Activated CD8-positive, alpha-beta T cell treated with anti-CD3 and anti-CD28 coated beads for 36 hours (primary cell): ENCODE measurements at regions not wholly inside any gene's neighbourhood (a gene's known extent, or its start where the extent isn't known, plus 50 kb on each side); places are given as distances from the start of the nearest gene placed in this dataset.

Experiments used
- ATAC-seq: fragments of 200-7000 bp; cut with Tn5 transposase; one replicate; pipeline ENCODE4 v1.10.0; 2021; ENCODE audit warnings: mild to moderate bottlenecking, moderate library complexity
- CTCF ChIA-PET: fragments of 350-600 bp; sonication (Branson Sonifier 250); formaldehyde crosslinking; loops from one replicate; lab custom pipeline; 2021; ENCODE audit warnings: antibody characterized with exemption; lab: Charles Lee
- POLR2A ChIA-PET: fragments of 350-600 bp; sonication (Branson Sonifier 250); formaldehyde crosslinking; loops from one replicate; lab custom pipeline; 2021; ENCODE audit warnings: antibody characterized with exemption; lab: Charles Lee
- DNase-seq: peaks from one replicate; pipeline ENCODE4 v3.0.0-alpha.2; 2020
- H3K27ac Mint-ChIP-seq: one replicate; pipeline ENCODE4 v1.8.0; 2021; ENCODE audit warnings: mild to moderate bottlenecking, mixed read lengths
- H3K27me3 Mint-ChIP-seq: one replicate; pipeline ENCODE4 v1.8.0; 2021; ENCODE audit warnings: mixed read lengths
- H3K36me3 Mint-ChIP-seq: one replicate; pipeline ENCODE4 v1.8.0; 2021; ENCODE audit warnings: low read depth, mixed read lengths
- H3K4me1 Mint-ChIP-seq: one replicate; pipeline ENCODE4 v1.8.0; 2021; ENCODE audit warnings: low read depth, mixed read lengths
- H3K4me3 Mint-ChIP-seq: one replicate; pipeline ENCODE4 v1.8.0; 2021; ENCODE audit warnings: mild to moderate bottlenecking, moderate library complexity, mixed read lengths
- H3K9me3 Mint-ChIP-seq: one replicate; pipeline ENCODE4 v1.8.0; 2021; ENCODE audit warnings: mixed read lengths
- CTCF ChIP-seq: fragments of 200-600 bp; IDR thresholded peaks from one replicate; pipeline ENCODE4 v1.8.0; 2022; ENCODE audit warnings: antibody characterized with exemption, mild to moderate bottlenecking
- intact Hi-C: fragments of 100-400 bp; cut with micrococcal nuclease; formaldehyde crosslinking; loops from one replicate; pipeline ENCODE4 v1.10.0; 2022

GRCh38 chr15:62392376-62392775 lies 227.3 kb upstream of the C2CD4B start:
- no peak for ATAC-seq
- peak overlapping the region; percentile 20 for H3K27ac Mint-ChIP-seq
- H3K4me3 Mint-ChIP-seq = peak overlapping the region; percentile 92
- CTCF ChIA-PET = interaction anchor here (1.5 kb wide), 1 partner anchor 350 kb away, joined by 5 read pairs; no protein-coding TSS in a partner anchor
- TF ChIP-seq CTCF = no peak
- DNase-seq = peak; percentile 18
- intact Hi-C loops = no loop called here
- peaks cover 19% of the 10 kb centered on the region for H3K27me3 Mint-ChIP-seq
- peaks cover 13% of the 10 kb centered on the region for H3K4me1 Mint-ChIP-seq
- no peaks in the 10 kb centered on the region for H3K36me3 Mint-ChIP-seq
- H3K9me3 Mint-ChIP-seq = no peaks in the 10 kb centered on the region
- POLR2A ChIA-PET = interaction anchor here (1.4 kb wide), 1 partner anchor 15 kb away, joined by 3 read pairs; no protein-coding TSS in a partner anchor

GRCh38 chr15:62393196-62393595 lies 228.1 kb upstream of the C2CD4B start:
- no peak for ATAC-seq
- H3K9me3 Mint-ChIP-seq = peaks cover 4% of the 10 kb centered on the region
- H3K27me3 Mint-ChIP-seq = peaks cover 19% of the 10 kb centered on the region
- H3K4me1 Mint-ChIP-seq = peaks cover 13% of the 10 kb centered on the region
- no peak overlapping the region for H3K27ac Mint-ChIP-seq
- ChIA-PET POLR2A (interaction anchor here (0.5 kb wide), 1 partner anchor 35 kb away, joined by 3 read pairs; no protein-coding TSS in a partner anchor), CTCF (no interaction called here)
- DNase-seq = no peak
- H3K4me3 Mint-ChIP-seq = no peak overlapping the region
- no peak for TF ChIP-seq CTCF
- intact Hi-C loops = no loop called here
- no peaks in the 10 kb centered on the region for H3K36me3 Mint-ChIP-seq

- ATAC-seq (no peak), DNase-seq (no peak)
- intact Hi-C loops = no loop called here
- H3K4me3 Mint-ChIP-seq = no peak overlapping the region
- peaks cover 13% of the 10 kb centered on the region for H3K4me1 Mint-ChIP-seq
- TF ChIP-seq CTCF = no peak
- H3K27ac Mint-ChIP-seq = no peak overlapping the region
- peaks cover 9% of the 10 kb centered on the region for H3K9me3 Mint-ChIP-seq
- peaks cover 22% of the 10 kb centered on the region for H3K27me3 Mint-ChIP-seq
- H3K36me3 Mint-ChIP-seq = peaks cover 4% of the 10 kb centered on the region
- ChIA-PET POLR2A (no interaction called here), CTCF (interaction anchor here (1.1 to 1.6 kb wide), 2 partner anchors 10 to 14 kb away, joined by 3 to 4 read pairs; no protein-coding TSS in a partner anchor)
Observed at GRCh38 chr15:62394079-62394478, 229.0 kb upstream of the C2CD4B start.

- intact Hi-C loops = no loop called here
Observed at GRCh38 chr15:62400778-62401177, 235.7 kb upstream of the C2CD4B start.

GRCh38 chr15:62402687-62403086 lies 237.6 kb upstream of the C2CD4B start:
- no peak for TF ChIP-seq CTCF
- peaks cover 23% of the 10 kb centered on the region for H3K9me3 Mint-ChIP-seq
- intact Hi-C loops = no loop called here
- ChIA-PET CTCF (no interaction called here), POLR2A (no interaction called here)
- peaks cover 4% of the 10 kb centered on the region for H3K36me3 Mint-ChIP-seq
- no peak overlapping the region for H3K27ac Mint-ChIP-seq
- ATAC-seq (no peak), DNase-seq (no peak)
- H3K27me3 Mint-ChIP-seq = peaks cover 28% of the 10 kb centered on the region
- no peak overlapping the region for H3K4me3 Mint-ChIP-seq
- H3K4me1 Mint-ChIP-seq = no peaks in the 10 kb centered on the region

More at GRCh38 chr15:62400778-62401177, 235.7 kb upstream of the C2CD4B start:
- H3K4me1 Mint-ChIP-seq = no peaks in the 10 kb centered on the region
- DNase-seq = no peak
- ATAC-seq = no peak
- peaks cover 23% of the 10 kb centered on the region for H3K9me3 Mint-ChIP-seq
- H3K27ac Mint-ChIP-seq = no peak overlapping the region
- CTCF ChIA-PET = no interaction called here
- H3K36me3 Mint-ChIP-seq = peaks cover 4% of the 10 kb centered on the region
- TF ChIP-seq CTCF = no peak
- peaks cover 25% of the 10 kb centered on the region for H3K27me3 Mint-ChIP-seq
- no peak overlapping the region for H3K4me3 Mint-ChIP-seq
- POLR2A ChIA-PET = no interaction called here
